SU-DHL-6 (cell line): ENCODE measurements at regions not wholly inside any gene's neighbourhood (a gene's known extent, or its start where the extent isn't known, plus 50 kb on each side); places are given as distances from the start of the nearest gene placed in this dataset.

Experiments
- H2AFZ ChIP-seq: fragments of 200-600 bp; sonication (generic); 2 replicates; pipeline ENCODE4 v1.6.1; 2014; ENCODE audit warnings: low read depth, mild to moderate bottlenecking, moderate library complexity, mixed read lengths, antibody characterized with exemption, low read length; ENCODE audit not compliant: severe bottlenecking
- H3F3A ChIP-seq: fragments of 200-600 bp; shearing (Covaris generic); 2 replicates; pipeline ENCODE4 v1.6.0; 2016; ENCODE audit warnings: antibody characterized with exemption, mild to moderate bottlenecking; ENCODE audit not compliant: insufficient read depth
- H3K27ac ChIP-seq: fragments of 200-600 bp; sonication (generic); 2 replicates; pipeline ENCODE4 v1.5.1; 2016; ENCODE audit warnings: low read depth, mild to moderate bottlenecking, low read length, moderate library complexity, mixed read lengths
- H3K27me3 ChIP-seq: fragments of 200-600 bp; sonication (generic), shearing (Covaris generic); 2 replicates; pipeline ENCODE4 v1.6.0; 2014; ENCODE audit warnings: mild to moderate bottlenecking, low read length
- H3K36me3 ChIP-seq: fragments of 200-600 bp; sonication (generic); 2 replicates; pipeline ENCODE4 v1.6.1; 2014; ENCODE audit warnings: mild to moderate bottlenecking, low read length, mixed read lengths
- H3K4me2 ChIP-seq: fragments of 300-600, 200-600 bp; shearing (Covaris generic), sonication (generic); 2 replicates; pipeline ENCODE4 v1.6.0; 2014; ENCODE audit warnings: low read length, low read depth, mild to moderate bottlenecking; ENCODE audit not compliant: poor library complexity, severe bottlenecking
- H3K4me3 ChIP-seq: fragments of 200-600 bp; sonication (generic); 2 replicates; pipeline ENCODE4 v1.5.1; 2014; ENCODE audit warnings: antibody characterized with exemption, low read length, mild to moderate bottlenecking, mixed read lengths; ENCODE audit not compliant: insufficient read depth, poor library complexity, severe bottlenecking
- H3K79me2 ChIP-seq: fragments of 200-600 bp; sonication (generic); 2 replicates; pipeline ENCODE4 v1.6.1; 2014; ENCODE audit warnings: mild to moderate bottlenecking, low read length, moderate library complexity; ENCODE audit not compliant: insufficient read depth
- H3K9ac ChIP-seq: fragments of 200-600 bp; sonication (generic); 2 replicates; pipeline ENCODE4 v1.7.0; 2014; ENCODE audit warnings: mild to moderate bottlenecking, low read length
- H3K9me2 ChIP-seq: fragments of 200-600 bp; sonication (generic); replicated peaks from 2 replicates; pipeline ENCODE4 v1.6.1; 2014; ENCODE audit warnings: low read length; ENCODE audit not compliant: insufficient read depth
- H3K9me3 ChIP-seq: fragments of 200-600 bp; sonication (generic); 2 replicates; pipeline ENCODE4 v1.6.1; 2014; ENCODE audit warnings: low read length, mixed read lengths; ENCODE audit not compliant: insufficient read depth
- H4K20me1 ChIP-seq: fragments of 200-600 bp; sonication (generic); 2 replicates; pipeline ENCODE4 v1.6.1; 2014; ENCODE audit warnings: low read depth, mild to moderate bottlenecking, antibody characterized with exemption, low read length, moderate library complexity, mixed read lengths
- EZH2phosphoT487 ChIP-seq: fragments of 200-600 bp; sonication (generic), shearing (Covaris generic); conservative IDR thresholded peaks from 2 replicates; pipeline ENCODE4 v1.6.1; 2018; ENCODE audit warnings: mild to moderate bottlenecking, antibody characterized with exemption, low read length, moderate library complexity, mixed read lengths
- TF ChIP-seq, protein P1 (sequence below): fragments of 200-600 bp; sonication (generic); IDR thresholded peaks from one replicate; pipeline ENCODE4 v1.5.1; 2017; ENCODE audit warnings: antibody characterized with exemption, mild to moderate bottlenecking, low read length, moderate library complexity; ENCODE audit not compliant: insufficient read depth, poor library complexity, severe bottlenecking

DNA sequence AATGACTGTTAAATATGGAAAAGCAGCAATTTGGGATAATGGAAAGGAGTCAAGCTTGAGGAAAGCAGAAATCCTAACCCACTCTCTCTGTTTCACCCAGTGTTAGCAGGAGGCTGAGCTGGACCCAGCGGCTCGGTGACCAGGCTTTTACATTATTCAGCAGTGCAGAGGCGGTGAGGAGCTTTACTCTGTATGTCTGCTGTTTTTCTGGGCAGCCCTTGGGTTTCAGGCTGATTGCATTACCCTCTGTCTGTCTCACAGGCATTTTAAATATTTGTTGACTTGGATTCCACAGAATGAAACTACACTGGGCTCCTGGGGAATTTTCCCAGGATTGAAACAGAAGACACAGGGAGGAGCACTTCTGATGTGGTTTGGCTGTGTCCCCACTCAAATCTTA lies 368.0 kb downstream of the GALR1 start:
- no peak overlapping the region for H3K4me2 ChIP-seq

DNA sequence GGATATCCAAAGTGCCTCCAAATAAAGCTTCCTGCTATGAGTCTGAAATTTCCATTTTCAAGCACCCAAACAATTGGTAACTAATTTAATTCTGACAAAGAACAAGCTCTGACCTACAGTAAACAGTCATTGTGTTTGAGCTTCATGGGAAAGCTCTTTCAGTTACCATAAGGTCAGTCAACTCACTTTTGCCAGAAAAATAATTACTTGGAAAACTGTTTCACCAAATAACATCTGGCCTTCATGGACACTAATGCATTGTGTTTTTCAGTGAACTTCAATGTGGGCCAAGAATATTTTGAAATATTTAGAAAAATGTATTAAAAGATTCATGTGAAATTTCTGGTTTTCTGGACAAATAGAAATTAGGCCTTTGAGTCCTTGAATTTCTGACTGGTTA lies 369.9 kb downstream of the GALR1 start:
- Histone ChIP-seq H3K27me3 (no peaks in the 10 kb centered on the region), H3K4me3 (no peak overlapping the region), H3F3A (no peaks in the 10 kb centered on the region), H3K79me2 (no peaks in the 10 kb centered on the region), H3K36me3 (no peaks in the 10 kb centered on the region), H3K9me3 (no peaks in the 10 kb centered on the region), H3K27ac (no peak overlapping the region), H2AFZ (no peak overlapping the region), H3K4me2 (no peak overlapping the region), H4K20me1 (no peaks in the 10 kb centered on the region), H3K9ac (no peak overlapping the region), H3K9me2 (no peaks in the 10 kb centered on the region)
- TF ChIP-seq, protein P1, sequence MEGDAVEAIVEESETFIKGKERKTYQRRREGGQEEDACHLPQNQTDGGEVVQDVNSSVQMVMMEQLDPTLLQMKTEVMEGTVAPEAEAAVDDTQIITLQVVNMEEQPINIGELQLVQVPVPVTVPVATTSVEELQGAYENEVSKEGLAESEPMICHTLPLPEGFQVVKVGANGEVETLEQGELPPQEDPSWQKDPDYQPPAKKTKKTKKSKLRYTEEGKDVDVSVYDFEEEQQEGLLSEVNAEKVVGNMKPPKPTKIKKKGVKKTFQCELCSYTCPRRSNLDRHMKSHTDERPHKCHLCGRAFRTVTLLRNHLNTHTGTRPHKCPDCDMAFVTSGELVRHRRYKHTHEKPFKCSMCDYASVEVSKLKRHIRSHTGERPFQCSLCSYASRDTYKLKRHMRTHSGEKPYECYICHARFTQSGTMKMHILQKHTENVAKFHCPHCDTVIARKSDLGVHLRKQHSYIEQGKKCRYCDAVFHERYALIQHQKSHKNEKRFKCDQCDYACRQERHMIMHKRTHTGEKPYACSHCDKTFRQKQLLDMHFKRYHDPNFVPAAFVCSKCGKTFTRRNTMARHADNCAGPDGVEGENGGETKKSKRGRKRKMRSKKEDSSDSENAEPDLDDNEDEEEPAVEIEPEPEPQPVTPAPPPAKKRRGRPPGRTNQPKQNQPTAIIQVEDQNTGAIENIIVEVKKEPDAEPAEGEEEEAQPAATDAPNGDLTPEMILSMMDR, result no peak
- no peak for TF ChIP-seq EZH2phosphoT487

More for the DNA sequence above, 368.0 kb downstream of the GALR1 start:
- no peaks in the 10 kb centered on the region for H4K20me1 ChIP-seq
- H3K27me3 ChIP-seq, result no peaks in the 10 kb centered on the region
- H2AFZ ChIP-seq, result no peak overlapping the region
- H3K9me2 ChIP-seq, result no peaks in the 10 kb centered on the region
- no peaks in the 10 kb centered on the region for H3K79me2 ChIP-seq
- H3F3A ChIP-seq, result no peaks in the 10 kb centered on the region
- H3K36me3 ChIP-seq, result no peaks in the 10 kb centered on the region
- no peak overlapping the region for H3K9ac ChIP-seq
- no peak overlapping the region for H3K4me3 ChIP-seq
- no peak for TF ChIP-seq EZH2phosphoT487
- TF ChIP-seq, protein P1, result no peak
- no peak overlapping the region for H3K27ac ChIP-seq
- no peaks in the 10 kb centered on the region for H3K9me3 ChIP-seq

DNA sequence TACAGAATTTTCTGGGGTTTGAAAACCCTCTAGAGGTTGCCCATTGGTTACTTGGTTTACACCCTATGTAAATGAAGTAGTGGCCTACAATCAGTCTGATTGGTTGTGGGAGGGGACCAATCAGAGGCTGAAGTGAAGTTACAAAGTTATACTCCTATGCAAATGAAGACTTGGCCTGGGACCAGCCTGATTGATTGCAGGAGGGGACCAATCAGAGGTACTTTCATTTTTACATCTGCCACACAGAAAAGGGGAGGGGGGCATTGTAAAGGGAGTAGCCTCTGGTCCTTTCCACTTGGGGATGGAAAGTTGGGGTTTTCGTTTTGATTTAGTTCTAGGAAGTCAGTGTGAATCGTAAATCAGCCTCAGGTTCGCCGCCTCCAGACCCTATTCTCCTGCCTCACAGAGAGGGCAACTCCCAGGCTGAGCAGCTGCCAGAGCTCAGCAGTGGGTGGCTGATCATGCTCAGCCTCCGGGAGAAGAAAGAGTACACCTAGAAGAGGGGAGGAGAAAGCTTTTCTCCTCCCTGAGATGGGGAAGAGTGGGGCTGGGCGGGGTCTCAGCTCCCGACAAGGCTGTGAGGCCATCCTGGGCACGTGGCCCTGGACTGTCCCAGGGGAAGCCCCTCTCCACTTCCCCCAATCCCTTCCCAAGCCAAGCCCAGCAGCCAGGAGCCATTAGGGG lies 372.5 kb downstream of the GALR1 start:
- H3K9me3 ChIP-seq, result no peaks in the 10 kb centered on the region
- no peak overlapping the region for H3K9ac ChIP-seq
- no peak overlapping the region for H3K4me3 ChIP-seq
- H3K27ac ChIP-seq, result no peak overlapping the region
- H3K79me2 ChIP-seq, result no peaks in the 10 kb centered on the region
- H3K27me3 ChIP-seq, result no peaks in the 10 kb centered on the region
- no peaks in the 10 kb centered on the region for H3K36me3 ChIP-seq
- no peak overlapping the region for H3K4me2 ChIP-seq
- H3K9me2 ChIP-seq, result no peaks in the 10 kb centered on the region
- no peak overlapping the region for H2AFZ ChIP-seq
- TF ChIP-seq, protein P1, result no peak
- no peak for TF ChIP-seq EZH2phosphoT487
- H4K20me1 ChIP-seq, result no peaks in the 10 kb centered on the region
- H3F3A ChIP-seq, result no peaks in the 10 kb centered on the region
